Activated CD8-positive, alpha-beta T cell treated with anti-CD3 and anti-CD28 coated beads, Interleukin-2, amount 10 ng/mL, durations not matched to agents 7 days and 5 days (primary cell): ENCODE measurements at regions not wholly inside any gene's neighbourhood (a gene's known extent, or its start where the extent isn't known, plus 50 kb on each side); places are given as distances from the start of the nearest gene placed in this dataset.
"Not testable (repeated sequence)": the region's sequence is repeated elsewhere in the genome, so short reads cannot be mapped to it uniquely, and the experiment has no call there.

Experiments
- ATAC-seq: fragments of 150-1000 bp; cut with Tn5 transposase; one replicate; pipeline ENCODE4 v1.10.0; 2021; ENCODE audit warnings: moderate library complexity
- CTCF ChIA-PET: fragments of 350-600 bp; sonication (Branson Sonifier 250); formaldehyde crosslinking; loops from one replicate; lab custom pipeline; 2021; ENCODE audit warnings: antibody characterized with exemption; lab: Charles Lee
- POLR2A ChIA-PET: fragments of 350-600 bp; sonication (Branson Sonifier 250); formaldehyde crosslinking; loops from one replicate; lab custom pipeline; 2021; ENCODE audit warnings: antibody characterized with exemption; lab: Charles Lee
- DNase-seq: peaks from one replicate; pipeline ENCODE4 v3.0.0-alpha.2; 2020
- H3K27ac Mint-ChIP-seq: one replicate; pipeline ENCODE4 v1.8.0; 2021; ENCODE audit warnings: mild to moderate bottlenecking, mixed read lengths
- H3K27me3 Mint-ChIP-seq: one replicate; pipeline ENCODE4 v1.8.0; 2021; ENCODE audit warnings: low read depth, mixed read lengths
- H3K36me3 Mint-ChIP-seq: one replicate; pipeline ENCODE4 v1.8.0; 2021; ENCODE audit warnings: low read depth, mixed read lengths
- H3K4me1 Mint-ChIP-seq: one replicate; pipeline ENCODE4 v1.8.0; 2021; ENCODE audit warnings: low read depth, mixed read lengths
- H3K4me3 Mint-ChIP-seq: one replicate; pipeline ENCODE4 v1.8.0; 2021; ENCODE audit warnings: mild to moderate bottlenecking, mixed read lengths
- H3K9me3 Mint-ChIP-seq: one replicate; pipeline ENCODE4 v1.8.0; 2022; ENCODE audit warnings: mixed read lengths; ENCODE audit not compliant: insufficient read depth

GRCh38 chr11:3512133-3512703, 129.6 kb downstream of the ART5 start:
- CTCF ChIA-PET, POLR2A ChIA-PET, H3K27me3 Mint-ChIP-seq, H3K27ac Mint-ChIP-seq, H3K4me3 Mint-ChIP-seq, H3K36me3 Mint-ChIP-seq, H3K9me3 Mint-ChIP-seq, ATAC-seq: not testable (repeated sequence)
- peak; percentile 22 for DNase-seq
- H3K4me1 Mint-ChIP-seq, result peaks cover 12% of the 10 kb centered on the region

DNA sequence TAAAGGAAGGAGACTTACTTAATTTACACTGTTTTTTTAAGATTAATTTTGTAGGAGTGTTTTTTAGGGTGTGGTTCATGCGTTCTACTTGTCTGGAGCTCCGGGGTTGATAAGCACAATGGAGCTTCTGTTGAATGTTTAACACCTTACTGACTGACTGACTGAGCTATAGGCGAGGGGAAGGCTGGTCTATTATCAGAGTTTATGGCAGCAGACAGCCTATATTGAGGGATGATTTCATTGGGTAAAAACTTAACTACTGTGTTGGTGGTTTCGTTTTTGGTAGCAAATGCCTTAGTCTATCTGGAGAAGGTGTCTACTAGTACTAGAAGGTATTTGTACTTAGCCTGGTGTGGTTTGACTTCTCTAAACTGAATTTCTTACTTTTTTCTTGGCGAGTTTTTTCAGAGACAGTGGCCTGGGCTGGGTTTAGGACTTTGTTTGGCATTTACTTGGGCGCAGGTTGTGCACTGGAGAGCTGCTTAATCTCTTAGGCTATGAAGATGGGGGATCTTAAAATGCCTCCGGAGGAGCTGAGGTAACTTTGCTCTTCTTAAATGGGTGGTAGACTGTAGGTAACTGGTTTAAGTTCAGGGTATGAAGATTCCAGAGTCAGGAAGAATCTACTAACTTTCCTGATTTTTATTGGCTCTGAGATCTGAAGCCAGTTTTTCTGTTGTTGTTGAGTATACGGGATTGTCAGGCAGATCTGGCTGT, 130.2 kb downstream of the ART5 start:
- DNase-seq, POLR2A ChIA-PET, H3K27me3 Mint-ChIP-seq, ATAC-seq, CTCF ChIA-PET, H3K4me3 Mint-ChIP-seq, H3K27ac Mint-ChIP-seq, H3K9me3 Mint-ChIP-seq, H3K36me3 Mint-ChIP-seq: not testable (repeated sequence)
- H3K4me1 Mint-ChIP-seq, result peaks cover 12% of the 10 kb centered on the region

DNA sequence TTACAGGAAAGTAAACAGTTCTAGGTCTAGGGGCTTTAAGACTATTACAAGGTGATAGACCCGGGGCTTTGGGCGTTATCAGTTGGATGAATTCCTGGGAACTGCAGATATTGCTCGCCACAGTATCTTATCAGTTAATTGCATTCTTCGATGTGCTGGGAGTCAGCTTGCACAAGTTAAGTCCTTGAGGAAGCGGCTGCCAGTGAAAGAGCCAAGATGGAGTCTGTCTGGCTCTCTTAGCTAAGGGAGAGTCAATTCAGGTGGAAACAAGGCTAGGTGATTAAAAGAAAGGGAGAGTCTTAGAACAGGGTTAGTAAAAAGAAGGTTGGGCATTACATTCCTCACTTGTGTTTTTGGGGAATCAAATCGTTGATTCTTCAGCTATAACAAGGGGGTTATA, 130.6 kb upstream of the ZNF195 start:
- POLR2A ChIA-PET, H3K4me3 Mint-ChIP-seq, H3K27me3 Mint-ChIP-seq, H3K9me3 Mint-ChIP-seq, H3K27ac Mint-ChIP-seq, DNase-seq, ATAC-seq, CTCF ChIA-PET, H3K36me3 Mint-ChIP-seq: not testable (repeated sequence)
- peaks cover 12% of the 10 kb centered on the region for H3K4me1 Mint-ChIP-seq

- H3K36me3 Mint-ChIP-seq, H3K4me3 Mint-ChIP-seq, CTCF ChIA-PET, H3K4me1 Mint-ChIP-seq, H3K9me3 Mint-ChIP-seq, H3K27ac Mint-ChIP-seq, POLR2A ChIA-PET, DNase-seq, ATAC-seq: not testable (repeated sequence)
- peaks cover 10% of the 10 kb centered on the region for H3K27me3 Mint-ChIP-seq
Observed at GRCh38 chr11:3499198-3499597, 120.3 kb upstream of the ZNF195 start.

- H3K4me3 Mint-ChIP-seq, H3K4me1 Mint-ChIP-seq, CTCF ChIA-PET, ATAC-seq, H3K36me3 Mint-ChIP-seq, H3K27ac Mint-ChIP-seq, POLR2A ChIA-PET, H3K9me3 Mint-ChIP-seq, DNase-seq: not testable (repeated sequence)
- peaks cover 11% of the 10 kb centered on the region for H3K27me3 Mint-ChIP-seq
Observed at GRCh38 chr11:3498356-3498755, 119.4 kb upstream of the ZNF195 start.

DNA sequence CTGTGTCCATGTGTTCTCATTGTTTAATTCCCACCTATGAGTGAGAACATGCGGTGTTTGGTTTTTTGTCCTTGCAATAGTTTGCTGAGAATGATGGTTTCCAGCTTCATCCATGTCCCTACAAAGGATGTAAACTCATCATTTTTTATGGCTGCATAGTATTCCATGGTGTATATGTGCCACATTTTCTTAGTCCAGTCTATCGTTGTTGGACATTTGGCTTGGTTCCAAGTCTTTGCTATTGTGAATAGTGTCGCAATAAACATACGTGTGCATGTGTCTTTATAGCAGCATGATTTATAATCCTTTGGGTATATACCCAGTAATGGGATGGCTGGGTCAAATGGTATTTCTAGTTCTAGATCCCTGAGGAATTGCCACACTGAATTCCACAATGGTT, 114.2 kb upstream of the ZNF195 start:
- H3K9me3 Mint-ChIP-seq, CTCF ChIA-PET, POLR2A ChIA-PET, H3K4me1 Mint-ChIP-seq, ATAC-seq, H3K4me3 Mint-ChIP-seq, DNase-seq, H3K36me3 Mint-ChIP-seq, H3K27ac Mint-ChIP-seq: not testable (repeated sequence)
- peaks cover 11% of the 10 kb centered on the region for H3K27me3 Mint-ChIP-seq

DNA sequence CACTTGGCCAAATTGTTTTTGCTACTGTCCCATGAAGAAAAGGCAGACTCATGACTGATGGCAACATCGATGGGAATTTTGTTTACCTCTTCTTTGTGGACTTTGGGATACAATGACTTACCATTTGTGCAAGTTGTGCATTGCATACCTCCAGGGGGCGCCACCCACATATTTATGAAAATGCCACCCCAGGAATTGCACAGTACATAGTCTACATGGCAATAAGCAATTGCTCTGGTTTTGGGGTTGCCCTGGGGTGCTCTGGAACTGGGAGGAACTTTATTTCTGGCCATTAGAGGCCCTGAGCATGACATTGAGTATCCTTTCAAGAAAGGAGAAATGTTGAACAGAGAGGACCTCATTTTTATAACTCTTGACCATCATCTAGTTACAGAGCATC, 109.1 kb upstream of the ZNF195 start:
- ATAC-seq, H3K4me1 Mint-ChIP-seq, H3K27me3 Mint-ChIP-seq, DNase-seq, CTCF ChIA-PET, H3K9me3 Mint-ChIP-seq, H3K36me3 Mint-ChIP-seq, POLR2A ChIA-PET, H3K4me3 Mint-ChIP-seq, H3K27ac Mint-ChIP-seq: not testable (repeated sequence)

DNA sequence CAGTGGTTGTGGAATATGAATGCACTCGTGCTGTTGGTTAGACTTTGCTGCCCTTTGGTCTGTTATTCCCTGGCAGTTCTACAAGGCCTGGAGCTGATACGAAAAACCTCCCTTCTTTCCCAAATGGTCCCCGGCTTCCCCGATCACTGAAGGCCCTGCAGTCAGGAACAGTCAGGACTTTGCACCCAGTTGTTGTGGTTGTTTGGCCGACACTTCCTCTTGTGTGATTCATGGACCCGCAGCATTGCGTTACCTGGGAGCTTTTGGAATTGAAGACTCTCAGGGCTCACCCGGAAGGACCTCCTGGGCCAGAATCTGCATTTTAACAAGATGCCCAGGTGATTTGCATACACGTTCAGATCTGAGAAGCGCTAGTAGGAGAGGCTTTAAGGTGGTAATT, 106.8 kb upstream of the ZNF195 start:
- H3K36me3 Mint-ChIP-seq, DNase-seq, POLR2A ChIA-PET, H3K9me3 Mint-ChIP-seq, H3K4me3 Mint-ChIP-seq, ATAC-seq, H3K4me1 Mint-ChIP-seq, H3K27ac Mint-ChIP-seq, CTCF ChIA-PET, H3K27me3 Mint-ChIP-seq: not testable (repeated sequence)

DNA sequence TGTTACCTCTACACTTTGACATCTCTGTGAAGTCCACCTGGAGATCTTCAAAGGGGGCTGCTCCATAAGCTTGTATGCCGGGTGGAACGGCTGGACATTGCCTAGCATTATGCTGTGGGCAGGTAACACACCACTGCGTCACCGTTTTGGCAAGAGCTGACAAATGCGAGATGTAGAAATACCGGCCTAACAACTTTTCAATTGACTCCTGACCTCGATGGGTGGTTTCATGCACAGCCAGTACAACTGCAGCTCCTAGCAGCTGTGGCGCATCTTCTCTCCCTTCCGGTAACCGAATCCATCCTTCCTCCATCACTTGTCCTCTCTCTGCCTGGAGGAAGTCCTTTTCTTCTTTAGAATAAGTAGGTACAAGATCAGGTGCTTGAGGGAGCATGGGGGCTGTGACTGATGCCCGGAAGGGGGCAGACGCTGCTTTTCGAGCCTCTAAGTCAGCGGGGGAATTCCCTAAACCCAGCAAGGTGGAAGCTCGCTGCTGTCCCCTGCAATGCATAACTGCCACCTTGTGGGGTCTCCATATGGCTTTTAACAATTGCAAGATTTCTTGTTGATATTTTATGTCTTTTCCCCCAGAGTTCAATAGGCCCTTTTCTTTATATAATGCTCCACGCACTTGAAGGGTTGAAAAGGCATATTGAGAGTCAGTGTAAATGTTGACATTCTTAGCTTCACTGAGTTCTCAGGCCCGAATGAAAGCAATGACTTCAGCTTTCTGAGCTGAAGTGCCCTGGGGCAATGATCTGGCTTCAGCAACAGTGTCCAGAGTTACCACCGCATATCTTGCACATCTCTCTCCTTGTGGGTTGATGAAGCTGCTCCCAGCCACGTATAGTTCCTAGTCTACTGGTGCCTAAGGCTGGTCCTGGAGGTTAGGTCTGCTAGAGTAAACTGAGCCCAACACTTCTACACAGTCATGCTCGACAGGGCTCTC, 98.3 kb upstream of the ZNF195 start:
- POLR2A ChIA-PET, H3K4me1 Mint-ChIP-seq, H3K27me3 Mint-ChIP-seq, H3K9me3 Mint-ChIP-seq, ATAC-seq, H3K4me3 Mint-ChIP-seq, H3K27ac Mint-ChIP-seq, DNase-seq, H3K36me3 Mint-ChIP-seq: not testable (repeated sequence)
- CTCF ChIA-PET, result interaction anchor here (0.9 to 1.1 kb wide), 3 partner anchors 12 to 253 kb away, joined by 3 read pairs; no protein-coding TSS in a partner anchor

DNA sequence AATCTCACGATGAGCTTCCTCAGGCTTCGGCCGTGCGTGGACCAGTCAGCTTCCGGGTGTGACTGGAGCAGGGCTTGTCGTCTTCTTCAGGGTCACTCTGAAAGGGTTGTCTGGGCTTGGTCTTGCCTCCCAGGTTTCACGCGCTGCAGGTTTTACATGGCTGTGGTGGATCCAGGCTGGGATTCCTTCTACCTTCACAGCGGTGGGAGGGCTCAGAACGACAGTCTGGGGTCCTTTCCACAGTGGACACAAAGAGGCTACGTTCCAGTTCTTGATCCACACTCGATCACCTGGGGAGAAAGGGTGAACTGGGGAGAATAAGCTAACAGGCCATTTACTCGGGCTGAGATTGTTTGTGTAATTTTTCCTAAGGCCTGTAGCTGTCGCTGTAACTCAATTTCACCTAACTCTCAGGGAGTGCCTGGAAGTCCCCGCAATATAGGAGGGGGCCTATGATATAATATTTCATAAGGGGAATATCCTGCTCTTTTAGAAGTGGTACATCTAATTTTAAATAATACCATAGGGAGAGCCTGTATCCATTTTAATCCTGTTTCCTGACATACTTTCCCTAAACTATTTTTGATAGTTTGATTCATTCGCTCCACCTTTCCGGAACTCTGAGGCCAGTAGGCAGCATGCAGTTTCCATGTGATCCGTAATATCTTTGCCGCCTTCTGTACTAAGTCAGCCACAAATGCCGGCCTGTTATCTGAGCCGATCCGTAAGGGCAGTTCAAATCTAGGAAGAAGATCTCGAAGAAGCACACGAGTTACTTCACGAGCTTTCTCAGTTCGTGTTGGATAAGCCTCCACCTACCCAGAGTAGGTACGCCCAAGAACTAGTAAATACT, 97.4 kb upstream of the ZNF195 start:
- CTCF ChIA-PET, result interaction anchor here (0.9 to 1.1 kb wide), 2 partner anchors 13 to 138 kb away, joined by 3 read pairs; no protein-coding TSS in a partner anchor
- H3K27me3 Mint-ChIP-seq, H3K4me1 Mint-ChIP-seq, ATAC-seq, POLR2A ChIA-PET, H3K4me3 Mint-ChIP-seq, H3K36me3 Mint-ChIP-seq, H3K27ac Mint-ChIP-seq, H3K9me3 Mint-ChIP-seq, DNase-seq: not testable (repeated sequence)

DNA sequence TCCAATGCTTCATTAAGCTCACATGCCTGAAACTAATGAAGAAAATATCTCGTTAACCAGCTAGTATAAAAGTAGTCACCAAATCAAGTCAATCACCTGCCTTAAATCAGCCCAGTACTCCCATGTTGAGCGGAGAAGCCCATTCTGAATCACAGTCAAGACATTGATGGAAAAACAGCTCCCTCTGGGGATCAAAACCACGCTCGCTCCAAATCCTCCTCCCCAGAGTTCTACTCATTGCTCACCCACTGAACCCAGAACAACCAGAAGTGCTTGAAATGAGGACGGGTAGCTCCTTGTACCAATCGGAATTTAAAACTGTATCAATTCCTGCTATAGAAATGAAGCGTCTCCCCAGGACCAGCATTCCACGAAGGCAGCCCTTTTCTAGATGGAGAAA, 90.0 kb upstream of the ZNF195 start:
- H3K36me3 Mint-ChIP-seq, H3K27me3 Mint-ChIP-seq, H3K27ac Mint-ChIP-seq, POLR2A ChIA-PET, DNase-seq, H3K9me3 Mint-ChIP-seq, H3K4me1 Mint-ChIP-seq, CTCF ChIA-PET, H3K4me3 Mint-ChIP-seq, ATAC-seq: not testable (repeated sequence)
